ENCODE measurements at regions not wholly inside any gene's neighbourhood (a gene's known extent, or its start where the extent isn't known, plus 50 kb on each side); places are given as distances from the start of the nearest gene placed in this dataset.

DNA sequence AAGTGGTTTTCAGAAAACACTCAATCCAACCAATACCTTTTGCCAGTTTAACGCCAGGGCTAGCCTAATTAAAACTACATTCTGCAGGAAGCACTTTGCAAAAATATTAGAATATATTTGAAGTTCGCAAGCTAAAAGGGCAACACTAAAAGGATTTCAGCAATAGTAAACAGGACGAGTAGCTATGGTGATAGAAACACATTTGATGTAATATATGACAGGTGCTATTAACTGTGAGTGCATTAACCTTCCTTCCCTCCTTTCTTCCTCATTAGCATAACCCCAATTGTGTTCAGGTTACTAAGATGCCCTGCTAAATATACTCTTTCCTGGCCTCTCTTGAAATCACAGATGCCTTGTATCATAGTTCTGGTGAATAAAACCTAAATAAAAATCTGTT, 85.6 kb upstream of the TMCC3 start:
- no peak overlapping the region for H2AFZ ChIP-seq
- ChIA-PET CTCF (no interaction called here), POLR2A (ENCODE audit: unreplicated experiment) (no interaction called here)
- H4K20me1 ChIP-seq (ENCODE audit: insufficient read depth): no peaks in the 10 kb centered on the region
- DNase-seq: no peak
- TF ChIP-seq, protein P1, sequence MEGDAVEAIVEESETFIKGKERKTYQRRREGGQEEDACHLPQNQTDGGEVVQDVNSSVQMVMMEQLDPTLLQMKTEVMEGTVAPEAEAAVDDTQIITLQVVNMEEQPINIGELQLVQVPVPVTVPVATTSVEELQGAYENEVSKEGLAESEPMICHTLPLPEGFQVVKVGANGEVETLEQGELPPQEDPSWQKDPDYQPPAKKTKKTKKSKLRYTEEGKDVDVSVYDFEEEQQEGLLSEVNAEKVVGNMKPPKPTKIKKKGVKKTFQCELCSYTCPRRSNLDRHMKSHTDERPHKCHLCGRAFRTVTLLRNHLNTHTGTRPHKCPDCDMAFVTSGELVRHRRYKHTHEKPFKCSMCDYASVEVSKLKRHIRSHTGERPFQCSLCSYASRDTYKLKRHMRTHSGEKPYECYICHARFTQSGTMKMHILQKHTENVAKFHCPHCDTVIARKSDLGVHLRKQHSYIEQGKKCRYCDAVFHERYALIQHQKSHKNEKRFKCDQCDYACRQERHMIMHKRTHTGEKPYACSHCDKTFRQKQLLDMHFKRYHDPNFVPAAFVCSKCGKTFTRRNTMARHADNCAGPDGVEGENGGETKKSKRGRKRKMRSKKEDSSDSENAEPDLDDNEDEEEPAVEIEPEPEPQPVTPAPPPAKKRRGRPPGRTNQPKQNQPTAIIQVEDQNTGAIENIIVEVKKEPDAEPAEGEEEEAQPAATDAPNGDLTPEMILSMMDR (conservative IDR thresholded peaks at IDR 0.05): no peak
- TF ChIP-seq EZH2 (IDR thresholded peaks at IDR 0.05; ENCODE audit: low read depth): no peak
- no peaks in the 10 kb centered on the region for H3K36me3 ChIP-seq (ENCODE audit: low read depth)
- no peak overlapping the region for H3K4me2 ChIP-seq
- no peak overlapping the region for H3K4me3 ChIP-seq
- no peaks in the 10 kb centered on the region for H3F3A ChIP-seq (ENCODE audit: insufficient read depth, low read depth)
- H3K9me3 ChIP-seq (ENCODE audit: insufficient read depth, low read depth): no peaks in the 10 kb centered on the region
- no peaks in the 10 kb centered on the region for H3K4me1 ChIP-seq (replicated peaks; ENCODE audit: insufficient read depth)
- no peaks in the 10 kb centered on the region for H3K79me2 ChIP-seq (ENCODE audit: low read depth)
- no peaks in the 10 kb centered on the region for H3K9me2 ChIP-seq (ENCODE audit: insufficient read depth)
- H3K27ac ChIP-seq: no peak overlapping the region
- intact Hi-C loops (cut with micrococcal nuclease; ENCODE audit: unreplicated experiment): no loop called here
- no peaks in the 10 kb centered on the region for H3K27me3 ChIP-seq (ENCODE audit: insufficient read depth, low read depth)
- BruUV-seq (replicated peaks): no TSS peak

DNA sequence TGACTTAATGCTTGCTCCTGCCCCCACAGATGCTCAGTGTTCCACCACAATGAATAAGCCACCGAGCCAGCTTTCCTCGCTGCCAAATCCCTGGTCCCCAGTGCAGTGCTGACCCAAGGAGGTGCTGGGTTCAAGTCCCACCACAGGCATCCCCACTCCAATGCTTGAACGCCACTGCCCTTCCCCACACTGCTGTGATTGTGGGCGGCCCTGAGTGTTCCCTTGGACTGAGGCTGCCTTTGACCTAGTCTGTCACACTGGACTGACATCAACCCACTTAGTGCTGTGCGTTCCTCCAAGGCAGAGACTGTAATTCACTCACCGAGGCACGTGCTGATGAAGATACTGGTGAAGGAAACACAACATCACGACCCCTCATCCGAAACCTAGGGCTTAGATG, 83.4 kb upstream of the TMCC3 start:
- H3K79me2 ChIP-seq (ENCODE audit: low read depth): no peaks in the 10 kb centered on the region
- no peaks in the 10 kb centered on the region for H4K20me1 ChIP-seq (ENCODE audit: insufficient read depth)
- no peaks in the 10 kb centered on the region for H3K9me3 ChIP-seq (ENCODE audit: insufficient read depth, low read depth)
- BruUV-seq (replicated peaks): no TSS peak
- H3K4me2 ChIP-seq: no peak overlapping the region
- no peaks in the 10 kb centered on the region for H3F3A ChIP-seq (ENCODE audit: insufficient read depth, low read depth)
- POLR2A ChIA-PET (ENCODE audit: unreplicated experiment): no interaction called here
- H3K27me3 ChIP-seq (ENCODE audit: insufficient read depth, low read depth): no peaks in the 10 kb centered on the region
- no peak overlapping the region for H3K27ac ChIP-seq
- no peak overlapping the region for H2AFZ ChIP-seq
- DNase-seq: no peak
- intact Hi-C loops (cut with micrococcal nuclease; ENCODE audit: unreplicated experiment): no loop called here
- CTCF ChIA-PET: no interaction called here
- TF ChIP-seq, protein P1 (conservative IDR thresholded peaks at IDR 0.05): no peak
- no peak for TF ChIP-seq EZH2 (IDR thresholded peaks at IDR 0.05; ENCODE audit: low read depth)
- no peaks in the 10 kb centered on the region for H3K9me2 ChIP-seq (ENCODE audit: insufficient read depth)
- no peak overlapping the region for H3K4me3 ChIP-seq
- H3K4me1 ChIP-seq (replicated peaks; ENCODE audit: insufficient read depth): no peaks in the 10 kb centered on the region
- H3K36me3 ChIP-seq (ENCODE audit: low read depth): no peaks in the 10 kb centered on the region

DNA sequence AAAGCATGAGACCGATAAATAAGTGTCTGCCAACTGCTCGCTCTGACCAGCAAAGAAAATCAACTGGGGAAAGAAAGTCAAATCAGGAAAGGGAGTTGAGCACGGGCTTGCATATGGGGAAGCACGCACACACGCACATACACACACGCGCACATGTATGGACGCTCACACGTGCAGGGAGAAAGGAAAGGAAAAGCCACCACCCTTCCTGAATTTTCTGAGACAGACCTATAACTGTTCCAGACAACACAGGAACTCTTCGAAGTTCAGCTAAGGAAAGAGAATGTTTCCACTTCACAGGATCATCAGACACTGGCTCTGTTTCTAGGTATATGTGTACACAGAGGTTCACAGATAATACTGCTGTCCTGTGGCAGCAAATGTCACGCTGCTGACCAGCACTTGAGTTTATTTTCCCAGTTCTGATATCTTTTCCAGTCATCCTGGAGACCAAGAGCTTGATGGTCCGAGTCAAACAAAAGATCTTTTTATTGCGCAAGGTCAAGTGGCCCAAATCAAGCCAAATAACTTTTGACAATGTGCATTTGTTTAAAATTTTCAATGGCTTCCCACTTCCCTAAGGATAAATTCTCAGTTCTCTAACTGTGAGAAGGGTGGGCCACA, 82.1 kb upstream of the TMCC3 start:
- Histone ChIP-seq H3K9me3 (ENCODE audit: insufficient read depth, low read depth) (no peaks in the 10 kb centered on the region), H3K36me3 (ENCODE audit: low read depth) (no peaks in the 10 kb centered on the region), H3K79me2 (ENCODE audit: low read depth) (no peaks in the 10 kb centered on the region), H4K20me1 (ENCODE audit: insufficient read depth) (no peaks in the 10 kb centered on the region), H3K27ac (no peak overlapping the region), H2AFZ (no peak overlapping the region), H3K4me1 (replicated peaks; ENCODE audit: insufficient read depth) (no peaks in the 10 kb centered on the region), H3F3A (ENCODE audit: insufficient read depth, low read depth) (no peaks in the 10 kb centered on the region), H3K4me2 (no peak overlapping the region), H3K9me2 (ENCODE audit: insufficient read depth) (no peaks in the 10 kb centered on the region), H3K27me3 (ENCODE audit: insufficient read depth, low read depth) (no peaks in the 10 kb centered on the region), H3K4me3 (no peak overlapping the region)
- DNase-seq: no peak
- ChIA-PET POLR2A (ENCODE audit: unreplicated experiment) (interaction anchor here (0.7 kb wide), 1 partner anchor 603 kb away, joined by 3 read pairs; no protein-coding TSS in a partner anchor), CTCF (interaction anchor here (0.6 kb wide), 1 partner anchor 195 kb away, joined by 13 read pairs; no protein-coding TSS in a partner anchor)
- TF ChIP-seq, protein P1 (conservative IDR thresholded peaks at IDR 0.05): no peak
- TF ChIP-seq EZH2 (IDR thresholded peaks at IDR 0.05; ENCODE audit: low read depth): no peak
- no TSS peak for BruUV-seq (replicated peaks)
- intact Hi-C loops (cut with micrococcal nuclease; ENCODE audit: unreplicated experiment): no loop called here
